ENCODE measurements at regions not wholly inside any gene's neighbourhood (a gene's known extent, or its start where the extent isn't known, plus 50 kb on each side); places are given as distances from the start of the nearest gene placed in this dataset.

- DNase-seq (ENCODE audit: low read depth), result no peak
- no peak overlapping the region for H3K4me3 ChIP-seq (ENCODE audit: low read depth, low read length)
- no peak for TF ChIP-seq CTCF (IDR thresholded peaks at IDR 0.05; ENCODE audit: insufficient read depth, low read length)
Measured at GRCh38 chr3:139794469-139795265, 116.9 kb upstream of the NMNAT3 start.

GRCh38 chr3:139793408-139793807 lies 115.6 kb upstream of the NMNAT3 start:
- DNase-seq (ENCODE audit: low read depth), result no peak
- H3K4me3 ChIP-seq (ENCODE audit: low read depth, low read length), result no peak overlapping the region
- no peak for TF ChIP-seq CTCF (IDR thresholded peaks at IDR 0.05; ENCODE audit: insufficient read depth, low read length)

- peak; percentile 21 for DNase-seq (ENCODE audit: low read depth)
- TF ChIP-seq CTCF (IDR thresholded peaks at IDR 0.05; ENCODE audit: insufficient read depth, low read length), result no peak
- H3K4me3 ChIP-seq (ENCODE audit: low read depth, low read length), result no peak overlapping the region
Measured at GRCh38 chr3:139780593-139780992, 102.8 kb upstream of the NMNAT3 start.

- H3K4me3 ChIP-seq (ENCODE audit: low read depth, low read length), result no peak overlapping the region
- TF ChIP-seq CTCF (IDR thresholded peaks at IDR 0.05; ENCODE audit: insufficient read depth, low read length), result no peak
- DNase-seq (ENCODE audit: low read depth), result peak; percentile 15
Measured at GRCh38 chr3:139778682-139779233, 101.0 kb upstream of the NMNAT3 start.

- peak; percentile 25 for DNase-seq (ENCODE audit: low read depth)
- no peak overlapping the region for H3K4me3 ChIP-seq (ENCODE audit: low read depth, low read length)
- no peak for TF ChIP-seq CTCF (IDR thresholded peaks at IDR 0.05; ENCODE audit: insufficient read depth, low read length)
Measured at GRCh38 chr3:139774560-139775302, 97.0 kb upstream of the NMNAT3 start.

GRCh38 chr3:139772539-139773500 lies 95.0 kb upstream of the NMNAT3 start:
- no peak overlapping the region for H3K4me3 ChIP-seq (ENCODE audit: low read depth, low read length)
- peak; percentile 25 for TF ChIP-seq CTCF (IDR thresholded peaks at IDR 0.05; ENCODE audit: insufficient read depth, low read length)
- DNase-seq (ENCODE audit: low read depth), result peak; percentile 78

Data from fibroblast of the aortic adventitia (primary cell).